ENCODE measurements at regions not wholly inside any gene's neighbourhood (a gene's known extent, or its start where the extent isn't known, plus 50 kb on each side); places are given as distances from the start of the nearest gene placed in this dataset.

- H3K9me3 ChIP-seq, result peaks cover 0 to 13% (median 0%) of the 10 kb centered on the region in 4 donors
- TF ChIP-seq EP300 (IDR thresholded peaks at IDR 0.05) (no peak), POLR2A (IDR thresholded peaks at IDR 0.05) (no peak), CTCF (IDR thresholded peaks at IDR 0.05) (no peak)
- DNase-seq (ENCODE audit: low spot score in 2 of 2), result no peak
- WGBS, 2 donors, result 85% methylated on average over 3 of the region's 3 CpGs
- no peaks in the 10 kb centered on the region for H3K27me3 ChIP-seq
- H3K36me3 ChIP-seq, result no peaks in the 10 kb centered on the region
- H3K27ac ChIP-seq, result no peak overlapping the region
- H3K4me3 ChIP-seq, result no peak overlapping the region
- no peaks in the 10 kb centered on the region for H3K4me1 ChIP-seq
Observed at GRCh38 chr7:26054386-26054785, 97.6 kb upstream of the NFE2L3 start.

DNA sequence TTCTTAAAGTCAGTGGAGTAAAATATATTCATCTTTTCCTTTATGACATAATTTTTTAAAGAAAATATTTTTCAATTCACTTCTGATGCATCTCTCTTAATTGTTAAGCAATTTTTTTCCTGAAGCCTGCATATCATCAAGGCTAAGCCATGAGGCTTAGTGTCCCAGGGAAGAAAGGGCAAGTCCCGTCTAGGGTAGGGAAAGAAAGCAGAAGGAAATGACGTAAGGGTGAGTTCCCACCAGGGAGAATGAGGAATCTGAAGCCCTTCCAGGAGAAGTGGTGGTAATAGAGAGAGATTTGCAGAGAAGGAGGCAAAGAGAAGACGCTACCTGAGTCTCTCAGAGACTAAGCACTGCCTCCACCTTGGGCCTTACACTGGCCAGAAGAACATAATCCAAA, 96.8 kb upstream of the NFE2L3 start:
- 63 to 66% methylated on average over 3 of the region's 3 CpGs for WGBS, 2 donors

GRCh38 chr7:26060733-26061677, 91.0 kb upstream of the NFE2L3 start:
- 29 to 33% methylated on average over 6 of the region's 6 CpGs for WGBS, 2 donors
- H3K36me3 ChIP-seq, result no peaks in the 10 kb centered on the region
- H3K4me3 ChIP-seq, result no peak overlapping the region
- no peak for DNase-seq (ENCODE audit: low spot score in 2 of 2)
- no peaks in the 10 kb centered on the region for H3K27me3 ChIP-seq
- peaks cover 0 to 6% (median 0%) of the 10 kb centered on the region in 4 donors for H3K4me1 ChIP-seq
- H3K9me3 ChIP-seq, result no peaks in the 10 kb centered on the region
- TF ChIP-seq CTCF (IDR thresholded peaks at IDR 0.05), result no peak
- no peak for TF ChIP-seq EP300 (IDR thresholded peaks at IDR 0.05)
- TF ChIP-seq POLR2A (IDR thresholded peaks at IDR 0.05), result no peak
- H3K27ac ChIP-seq, result no peak overlapping the region

More for the DNA sequence above, 96.8 kb upstream of the NFE2L3 start:
- Histone ChIP-seq H3K27ac (no peak overlapping the region), H3K9me3 (peaks cover 0 to 13% (median 0%) of the 10 kb centered on the region in 4 donors), H3K27me3 (no peaks in the 10 kb centered on the region), H3K4me3 (no peak overlapping the region), H3K4me1 (no peaks in the 10 kb centered on the region), H3K36me3 (no peaks in the 10 kb centered on the region)
- TF ChIP-seq EP300 (IDR thresholded peaks at IDR 0.05) (no peak), CTCF (IDR thresholded peaks at IDR 0.05) (no peak)
- no peak for DNase-seq (ENCODE audit: low spot score in 2 of 2)

GRCh38 chr7:26061678-26062603, 90.1 kb upstream of the NFE2L3 start:
- Histone ChIP-seq H3K27me3 (no peaks in the 10 kb centered on the region), H3K4me1 (peaks cover 0 to 6% (median 0%) of the 10 kb centered on the region in 4 donors), H3K9me3 (no peaks in the 10 kb centered on the region), H3K4me3 (no peak overlapping the region), H3K36me3 (no peaks in the 10 kb centered on the region), H3K27ac (no peak overlapping the region)
- TF ChIP-seq POLR2A (IDR thresholded peaks at IDR 0.05), result no peak
- TF ChIP-seq CTCF (IDR thresholded peaks at IDR 0.05), result peak; percentile 50 to 70 (median 60)
- WGBS, 2 donors, result 66 to 71% methylated on average over 20 of the region's 20 CpGs
- peak; percentile 64 to 83 for DNase-seq (ENCODE audit: low spot score in 2 of 2)
